NCI-H82 (cell line): ENCODE measurements at regions not wholly inside any gene's neighbourhood (a gene's known extent, or its start where the extent isn't known, plus 50 kb on each side); places are given as distances from the start of the nearest gene placed in this dataset.

Experiments used
- DNase-seq: peaks from one replicate; lab custom pipeline; 2025; lab: John Stamatoyannopoulos, UW

GRCh38 chr11:122230385-122230755 lies 114.4 kb upstream of the BLID start:
- DNase-seq = no peak

DNA sequence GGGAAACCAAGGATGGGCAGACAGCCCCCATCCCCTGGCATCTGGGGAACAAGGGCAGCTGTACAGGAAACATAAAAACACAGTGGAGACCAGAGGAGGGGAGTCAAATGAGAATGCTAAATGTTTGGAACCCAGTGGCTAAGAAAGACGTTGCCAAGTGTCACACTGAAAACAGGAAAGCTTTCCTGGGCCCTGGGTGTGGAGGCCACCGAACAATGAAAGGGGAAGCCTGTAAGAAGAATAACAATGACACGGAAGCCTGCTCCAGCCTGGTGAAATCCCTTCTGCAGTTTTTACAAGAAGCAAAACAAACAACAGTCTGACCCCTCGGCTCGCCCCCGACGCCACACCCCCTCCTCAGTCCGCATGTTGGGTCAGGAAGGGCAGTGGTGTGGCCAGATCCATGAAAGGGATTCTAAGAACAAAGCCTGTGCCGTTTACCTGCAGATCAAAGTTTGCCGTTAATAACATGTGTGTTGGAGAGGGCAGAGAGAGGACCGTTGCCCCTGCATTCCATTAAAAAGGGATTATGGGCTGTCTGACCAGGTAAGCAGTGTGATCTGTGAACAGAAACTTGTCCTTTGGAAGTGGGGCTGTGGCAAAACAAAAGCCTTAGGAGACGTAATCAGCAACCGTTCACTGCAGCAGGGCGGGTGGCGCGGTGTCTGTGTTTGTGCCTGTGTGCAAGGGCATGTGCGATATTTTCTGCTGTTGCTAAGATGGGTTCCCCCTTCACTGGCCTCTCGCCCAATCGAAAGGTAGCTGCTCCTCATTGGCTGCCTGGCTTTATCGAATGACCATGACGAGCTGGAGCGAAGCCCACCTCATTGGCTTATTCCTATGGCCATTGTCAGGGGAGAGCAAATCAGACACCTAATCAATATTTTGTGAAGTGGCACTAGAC lies 113.7 kb upstream of the BLID start:
- DNase-seq = no peak

- DNase-seq = no peak
Measured at GRCh38 chr11:122229078-122229477, 113.1 kb upstream of the BLID start.

GRCh38 chr11:122226810-122227379 lies 110.9 kb upstream of the BLID start:
- DNase-seq = no peak

- no peak for DNase-seq
Measured at GRCh38 chr11:122224867-122225266, 108.9 kb upstream of the BLID start.

DNA sequence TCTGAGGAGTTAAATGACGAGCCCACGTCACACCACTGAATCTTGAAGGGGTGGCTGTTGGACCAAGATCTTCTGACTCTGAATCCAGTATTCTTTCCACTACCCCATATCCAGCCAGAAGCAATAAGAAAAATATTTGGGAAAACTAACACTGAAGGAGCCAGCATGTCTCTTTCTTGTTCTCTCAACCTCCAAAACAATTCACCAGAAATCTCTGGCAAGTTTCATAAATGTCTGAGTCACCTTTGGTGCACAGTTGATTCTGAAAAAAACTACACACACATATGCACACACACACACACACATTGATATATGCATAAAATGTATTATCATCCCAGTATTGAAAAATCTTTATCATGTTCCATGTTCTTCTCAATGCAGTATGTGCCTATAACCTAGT lies 104.3 kb upstream of the BLID start:
- DNase-seq = no peak

GRCh38 chr11:122219791-122220190 lies 103.8 kb upstream of the BLID start:
- DNase-seq = no peak

GRCh38 chr11:122215244-122215992 lies 99.4 kb upstream of the BLID start:
- peak; percentile 53 for DNase-seq

GRCh38 chr11:122214567-122214966 lies 98.6 kb upstream of the BLID start:
- DNase-seq = no peak

- DNase-seq = no peak
Measured at GRCh38 chr11:122214080-122214479, 98.1 kb upstream of the BLID start.

GRCh38 chr11:122213171-122213570 lies 97.2 kb upstream of the BLID start:
- DNase-seq = no peak

DNA sequence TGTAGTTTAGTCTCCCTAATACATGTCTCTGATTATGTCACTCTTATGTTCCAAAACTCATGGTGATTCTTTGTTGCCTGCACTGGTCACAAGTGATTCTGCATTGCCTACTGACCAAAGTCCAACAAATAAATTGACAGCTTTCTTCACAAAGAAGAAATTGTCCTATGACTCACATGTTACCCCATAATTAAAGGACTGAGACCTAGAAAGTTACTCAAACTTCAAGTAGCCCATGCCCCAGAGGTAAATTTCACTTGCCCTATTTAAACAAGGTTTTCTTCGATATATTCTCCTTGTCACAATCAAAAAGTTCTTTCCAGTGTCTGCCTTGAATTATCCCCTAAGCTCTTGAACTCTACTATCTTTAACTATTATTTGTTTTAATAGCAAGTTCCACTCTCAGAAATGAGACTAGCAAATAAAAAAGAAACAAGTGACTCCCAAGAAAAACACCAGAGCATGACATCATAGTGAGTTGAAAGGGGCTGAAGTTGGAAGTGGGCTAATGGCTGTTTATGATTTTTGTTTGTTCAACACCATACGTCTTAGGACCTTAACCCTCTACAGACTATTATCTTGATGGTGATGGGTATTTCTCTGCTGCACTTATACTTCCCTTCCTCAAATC lies 94.5 kb upstream of the BLID start:
- DNase-seq = no peak

DNA sequence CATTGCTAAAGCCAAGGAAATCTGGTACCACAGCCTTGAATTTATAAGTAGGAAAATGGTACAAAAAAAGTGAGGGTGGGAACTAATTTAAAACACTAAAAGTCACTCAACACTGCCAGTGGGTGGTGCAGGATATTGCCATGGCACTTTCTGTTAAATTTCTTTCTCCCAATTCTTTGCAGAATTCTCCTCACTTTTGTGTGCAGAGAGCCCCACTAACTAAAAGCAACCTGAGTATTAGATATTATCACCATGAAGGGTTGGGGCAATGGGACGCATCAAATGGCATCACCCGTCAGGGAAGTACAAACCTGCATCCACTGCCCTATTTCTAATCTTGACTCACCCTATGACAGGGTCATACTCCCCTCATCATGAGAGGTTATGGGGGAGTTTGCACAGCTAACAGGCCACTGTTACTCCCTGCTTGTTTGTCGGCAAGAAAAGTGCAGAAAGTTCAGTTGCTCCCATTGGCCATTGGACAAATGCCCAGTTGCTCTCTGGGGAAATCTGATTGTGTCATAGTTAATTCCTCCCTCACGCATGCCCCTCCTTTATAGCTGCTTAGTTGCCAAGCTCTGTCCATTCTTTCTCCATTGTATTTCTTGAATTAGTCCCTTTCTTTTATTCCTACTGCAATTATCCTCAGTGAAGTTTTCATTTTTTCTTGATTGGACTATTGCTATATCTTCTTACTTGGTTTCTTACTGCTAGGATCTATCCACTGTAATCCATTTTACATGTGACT lies 93.8 kb upstream of the BLID start:
- no peak for DNase-seq

GRCh38 chr11:122207921-122208764 lies 92.1 kb upstream of the BLID start:
- DNase-seq = no peak

DNA sequence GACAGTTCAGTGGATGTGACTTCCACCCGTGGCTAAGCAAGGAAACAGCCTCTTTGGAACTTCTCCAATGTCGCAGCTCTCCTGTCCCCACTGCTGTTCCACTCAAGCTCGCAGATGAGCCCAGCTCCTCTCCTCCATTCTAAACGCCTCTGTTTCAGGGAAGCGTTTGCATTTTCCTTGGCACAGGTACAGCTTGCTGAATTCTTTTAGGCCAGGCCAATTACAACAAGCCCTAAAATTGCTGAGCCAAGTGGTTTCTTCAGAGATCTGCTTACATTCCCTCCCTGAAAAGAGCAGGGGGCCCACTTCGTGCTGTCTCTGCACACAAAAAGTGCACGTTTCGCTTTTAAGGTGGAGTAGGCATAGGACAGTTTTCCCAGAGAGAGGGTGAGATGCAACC lies 91.5 kb upstream of the BLID start:
- DNase-seq = no peak

DNA sequence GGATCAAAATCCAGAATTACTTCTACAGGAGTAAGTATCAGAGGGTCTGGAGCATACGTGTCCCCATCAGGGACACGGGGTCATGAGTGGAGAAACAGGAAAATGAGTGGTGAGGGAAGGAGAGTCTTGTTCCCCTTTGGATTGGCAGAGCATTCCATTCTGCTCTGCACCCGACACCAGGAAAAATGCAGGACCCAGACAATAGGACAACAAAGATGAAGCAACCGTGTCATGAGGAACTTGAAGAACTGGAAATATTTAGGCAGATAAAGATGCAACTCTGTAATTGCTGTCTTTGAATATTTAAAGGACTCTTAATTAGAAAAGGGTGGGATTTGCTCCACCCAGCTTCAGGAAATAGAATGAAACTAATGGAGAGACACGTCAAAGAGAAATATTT lies 89.0 kb upstream of the BLID start:
- DNase-seq = no peak

GRCh38 chr11:122204206-122204605 lies 88.2 kb upstream of the BLID start:
- DNase-seq = no peak

DNA sequence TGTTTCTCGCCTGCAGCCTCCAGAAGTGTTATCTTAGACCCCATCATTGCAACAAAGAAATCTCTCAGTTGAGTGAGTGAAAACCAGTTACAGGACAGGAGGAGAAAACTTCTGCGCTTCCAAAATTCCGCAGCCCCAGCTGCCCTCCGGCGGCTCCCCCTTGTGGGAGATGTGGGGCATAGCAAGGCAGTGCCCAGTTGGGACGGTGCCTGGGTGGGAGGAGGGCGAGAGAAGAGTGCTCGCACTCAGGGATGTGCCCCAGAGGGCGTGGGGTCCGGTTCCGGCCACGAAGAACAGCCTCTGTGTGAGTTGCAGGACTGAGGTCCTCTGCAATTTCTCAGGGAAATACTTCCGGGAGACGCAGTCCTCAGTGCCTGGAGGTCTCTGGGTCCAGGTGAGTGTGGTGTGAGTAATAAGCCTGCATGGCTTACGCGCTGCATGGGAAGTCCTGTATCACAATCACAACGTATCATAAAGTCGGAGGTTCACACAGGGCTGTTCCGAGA lies 87.0 kb upstream of the BLID start:
- DNase-seq = peak; percentile 35

GRCh38 chr11:122202161-122202950 lies 86.3 kb upstream of the BLID start:
- DNase-seq = no peak

DNA sequence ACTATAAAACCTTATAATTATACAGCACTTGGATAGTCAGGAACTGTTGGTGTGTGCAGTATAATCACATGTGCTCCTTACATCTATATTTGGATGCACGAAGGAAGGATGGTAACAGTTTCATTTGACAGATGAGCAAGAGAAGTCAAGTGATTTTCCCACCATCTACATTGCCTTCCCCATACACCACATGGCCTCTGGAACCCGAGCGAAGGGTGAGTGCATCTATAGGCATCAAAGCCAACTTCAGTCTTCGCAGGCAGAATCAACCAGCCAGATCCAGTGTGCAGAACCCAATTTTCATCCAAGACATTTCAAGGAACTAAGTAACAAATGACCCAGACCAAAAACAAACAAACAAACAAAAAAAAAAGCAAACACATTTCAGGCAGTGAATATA lies 85.1 kb upstream of the BLID start:
- DNase-seq = no peak
